ENCODE measurements at regions not wholly inside any gene's neighbourhood (a gene's known extent, or its start where the extent isn't known, plus 50 kb on each side); places are given as distances from the start of the nearest gene placed in this dataset.

DNA sequence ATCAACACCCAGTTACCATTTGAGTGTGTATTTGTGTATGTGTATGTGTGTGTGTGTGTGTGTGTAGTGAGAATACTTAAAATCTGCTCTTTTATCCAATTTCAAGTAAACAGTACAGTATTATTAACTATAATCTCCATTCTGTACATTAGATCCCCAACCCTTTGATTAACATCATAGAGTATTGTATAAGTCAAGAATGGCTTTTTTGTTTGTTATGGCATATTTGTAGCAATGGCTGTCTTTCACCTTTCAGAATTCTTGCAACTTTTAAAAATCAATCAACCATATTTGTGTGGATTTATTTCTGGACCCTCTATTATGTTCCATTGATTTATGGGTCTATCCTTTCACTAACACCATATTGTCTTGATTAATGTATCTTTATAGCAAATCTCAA, 779.3 kb upstream of the MIR17HG start:
- no peaks in the 10 kb centered on the region for H3K27me3 ChIP-seq
- TF ChIP-seq EZH2phosphoT487 (IDR thresholded peaks at IDR 0.05; ENCODE audit: low read depth, severe bottlenecking, unreplicated experiment) (no peak), EZH2 (IDR thresholded peaks at IDR 0.05; ENCODE audit: borderline replicate concordance) (no peak)
- TF ChIP-seq, protein P1, sequence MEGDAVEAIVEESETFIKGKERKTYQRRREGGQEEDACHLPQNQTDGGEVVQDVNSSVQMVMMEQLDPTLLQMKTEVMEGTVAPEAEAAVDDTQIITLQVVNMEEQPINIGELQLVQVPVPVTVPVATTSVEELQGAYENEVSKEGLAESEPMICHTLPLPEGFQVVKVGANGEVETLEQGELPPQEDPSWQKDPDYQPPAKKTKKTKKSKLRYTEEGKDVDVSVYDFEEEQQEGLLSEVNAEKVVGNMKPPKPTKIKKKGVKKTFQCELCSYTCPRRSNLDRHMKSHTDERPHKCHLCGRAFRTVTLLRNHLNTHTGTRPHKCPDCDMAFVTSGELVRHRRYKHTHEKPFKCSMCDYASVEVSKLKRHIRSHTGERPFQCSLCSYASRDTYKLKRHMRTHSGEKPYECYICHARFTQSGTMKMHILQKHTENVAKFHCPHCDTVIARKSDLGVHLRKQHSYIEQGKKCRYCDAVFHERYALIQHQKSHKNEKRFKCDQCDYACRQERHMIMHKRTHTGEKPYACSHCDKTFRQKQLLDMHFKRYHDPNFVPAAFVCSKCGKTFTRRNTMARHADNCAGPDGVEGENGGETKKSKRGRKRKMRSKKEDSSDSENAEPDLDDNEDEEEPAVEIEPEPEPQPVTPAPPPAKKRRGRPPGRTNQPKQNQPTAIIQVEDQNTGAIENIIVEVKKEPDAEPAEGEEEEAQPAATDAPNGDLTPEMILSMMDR (IDR thresholded peaks at IDR 0.05; ENCODE audit: poor library complexity): no peak
- H4K20me1 ChIP-seq (ENCODE audit: insufficient read depth, poor library complexity, severe bottlenecking): no peaks in the 10 kb centered on the region
- H3K9me2 ChIP-seq (replicated peaks; ENCODE audit: insufficient read depth): no peaks in the 10 kb centered on the region
- no peak overlapping the region for H3K27ac ChIP-seq
- H3K4me1 ChIP-seq (ENCODE audit: insufficient read depth): no peaks in the 10 kb centered on the region
- no peak overlapping the region for H3K4me3 ChIP-seq
- H3K79me2 ChIP-seq: no peaks in the 10 kb centered on the region
- H3K9me3 ChIP-seq (ENCODE audit: low read depth): no peaks in the 10 kb centered on the region
- no peaks in the 10 kb centered on the region for H3K36me3 ChIP-seq (replicated peaks; ENCODE audit: insufficient read depth, low read depth)
- no peak overlapping the region for H3K4me2 ChIP-seq
- no peak overlapping the region for H2AFZ ChIP-seq
- DNase-seq (ENCODE audit: low spot score): no peak

DNA sequence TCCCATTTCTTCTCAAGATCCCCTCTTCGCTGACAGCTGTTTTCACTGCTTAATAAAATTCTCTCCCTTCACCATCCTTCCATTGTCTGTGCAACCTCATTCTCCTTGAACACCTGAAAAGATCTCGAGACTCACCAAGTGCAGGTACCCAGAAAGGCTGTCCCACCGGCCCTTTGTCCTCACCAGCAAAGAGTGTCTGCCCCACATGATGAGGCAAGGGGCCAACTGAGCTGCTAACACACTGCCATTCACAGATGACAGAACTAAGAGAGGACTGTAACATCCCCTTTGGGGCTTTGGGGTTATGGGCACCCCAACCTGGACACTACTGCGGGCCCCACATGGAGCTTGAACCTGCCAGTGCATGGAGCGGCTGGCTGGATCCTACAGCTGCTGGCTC, 771.4 kb upstream of the MIR17HG start:
- Histone ChIP-seq H4K20me1 (ENCODE audit: insufficient read depth, poor library complexity, severe bottlenecking) (no peaks in the 10 kb centered on the region), H3K9me2 (replicated peaks; ENCODE audit: insufficient read depth) (no peaks in the 10 kb centered on the region), H3K4me2 (no peak overlapping the region), H3K36me3 (replicated peaks; ENCODE audit: insufficient read depth, low read depth) (no peaks in the 10 kb centered on the region), H3K27me3 (no peaks in the 10 kb centered on the region), H3K4me3 (no peak overlapping the region), H2AFZ (no peak overlapping the region), H3K27ac (no peak overlapping the region), H3K79me2 (no peaks in the 10 kb centered on the region), H3K4me1 (ENCODE audit: insufficient read depth) (no peaks in the 10 kb centered on the region), H3K9me3 (ENCODE audit: low read depth) (no peaks in the 10 kb centered on the region)
- WGBS (ENCODE audit: low lambda C conversion rate, missing lambda C conversion rate): 94% methylated on average over 5 of the region's 5 CpGs
- DNase-seq (ENCODE audit: low spot score): no peak
- TF ChIP-seq EZH2phosphoT487 (IDR thresholded peaks at IDR 0.05; ENCODE audit: low read depth, severe bottlenecking, unreplicated experiment) (no peak), EZH2 (IDR thresholded peaks at IDR 0.05; ENCODE audit: borderline replicate concordance) (no peak)
- TF ChIP-seq, protein P1 (IDR thresholded peaks at IDR 0.05; ENCODE audit: poor library complexity): no peak

DNA sequence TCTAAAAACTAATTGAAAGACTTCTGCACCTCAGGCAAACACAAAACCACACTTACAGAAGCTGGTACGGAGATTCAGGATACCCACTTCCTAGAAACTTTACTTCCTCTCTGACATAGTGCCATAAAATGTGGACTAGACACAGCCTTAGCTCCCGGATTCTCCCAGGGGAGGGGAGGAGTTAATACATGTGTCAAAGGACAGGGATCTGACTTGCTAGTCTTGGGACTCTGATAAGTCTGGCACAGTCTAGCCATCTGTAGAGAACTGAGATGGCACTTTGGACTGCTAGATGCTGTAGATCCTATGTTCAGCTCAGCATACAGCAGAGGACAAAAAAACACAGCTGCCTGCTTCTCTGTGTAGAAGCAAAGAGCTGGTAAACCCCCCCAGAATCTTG, 769.8 kb upstream of the MIR17HG start:
- Histone ChIP-seq H3K9me2 (replicated peaks; ENCODE audit: insufficient read depth) (no peaks in the 10 kb centered on the region), H3K4me3 (no peak overlapping the region), H3K27me3 (no peaks in the 10 kb centered on the region), H3K9me3 (ENCODE audit: low read depth) (no peaks in the 10 kb centered on the region), H3K79me2 (no peaks in the 10 kb centered on the region), H3K27ac (no peak overlapping the region), H3K36me3 (replicated peaks; ENCODE audit: insufficient read depth, low read depth) (no peaks in the 10 kb centered on the region), H2AFZ (no peak overlapping the region), H4K20me1 (ENCODE audit: insufficient read depth, poor library complexity, severe bottlenecking) (no peaks in the 10 kb centered on the region), H3K4me2 (no peak overlapping the region), H3K4me1 (ENCODE audit: insufficient read depth) (no peaks in the 10 kb centered on the region)
- 62% methylated on average over 2 of the region's 2 CpGs for WGBS (ENCODE audit: low lambda C conversion rate, missing lambda C conversion rate)
- DNase-seq (ENCODE audit: low spot score): peak; percentile 23
- TF ChIP-seq EZH2phosphoT487 (IDR thresholded peaks at IDR 0.05; ENCODE audit: low read depth, severe bottlenecking, unreplicated experiment) (no peak), EZH2 (IDR thresholded peaks at IDR 0.05; ENCODE audit: borderline replicate concordance) (no peak)
- TF ChIP-seq, protein P1 (IDR thresholded peaks at IDR 0.05; ENCODE audit: poor library complexity): no peak

DNA sequence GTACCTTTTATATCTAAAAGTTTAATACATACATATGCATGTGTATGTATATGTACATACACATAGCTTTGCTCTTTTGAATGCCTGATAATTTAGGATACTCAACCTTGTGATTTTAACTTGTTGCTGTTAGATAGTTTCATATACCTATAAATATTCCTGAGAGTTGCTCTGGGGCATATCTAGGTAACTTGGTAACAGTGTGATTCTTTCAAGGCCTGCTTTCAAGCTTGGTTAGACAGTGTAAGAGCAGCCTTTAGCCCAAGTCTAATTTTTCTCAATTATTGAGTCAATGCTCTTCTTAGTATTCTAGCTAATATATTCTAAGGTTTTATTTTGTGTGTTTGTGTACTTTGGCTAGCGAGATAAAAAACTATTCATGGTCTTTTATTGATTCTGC, 762.1 kb upstream of the MIR17HG start:
- H3K4me1 ChIP-seq (ENCODE audit: insufficient read depth): no peaks in the 10 kb centered on the region
- no peak for DNase-seq (ENCODE audit: low spot score)
- H3K9me3 ChIP-seq (ENCODE audit: low read depth): no peaks in the 10 kb centered on the region
- H2AFZ ChIP-seq: no peak overlapping the region
- no peak overlapping the region for H3K4me3 ChIP-seq
- H3K4me2 ChIP-seq: no peak overlapping the region
- H3K27ac ChIP-seq: no peak overlapping the region
- 64% methylated on average over 1 of the region's 1 CpG for WGBS (ENCODE audit: low lambda C conversion rate, missing lambda C conversion rate)
- H3K27me3 ChIP-seq: no peaks in the 10 kb centered on the region
- no peaks in the 10 kb centered on the region for H3K79me2 ChIP-seq
- no peaks in the 10 kb centered on the region for H3K36me3 ChIP-seq (replicated peaks; ENCODE audit: insufficient read depth, low read depth)
- H3K9me2 ChIP-seq (replicated peaks; ENCODE audit: insufficient read depth): no peaks in the 10 kb centered on the region
- TF ChIP-seq, protein P1 (IDR thresholded peaks at IDR 0.05; ENCODE audit: poor library complexity): no peak
- TF ChIP-seq EZH2 (IDR thresholded peaks at IDR 0.05; ENCODE audit: borderline replicate concordance): no peak
- no peak for TF ChIP-seq EZH2phosphoT487 (IDR thresholded peaks at IDR 0.05; ENCODE audit: low read depth, severe bottlenecking, unreplicated experiment)
- no peaks in the 10 kb centered on the region for H4K20me1 ChIP-seq (ENCODE audit: insufficient read depth, poor library complexity, severe bottlenecking)
